IMR-90 (cell line): ENCODE measurements at regions not wholly inside any gene's neighbourhood (a gene's known extent, or its start where the extent isn't known, plus 50 kb on each side); places are given as distances from the start of the nearest gene placed in this dataset.

Experiments used
- ATAC-seq: fragments of 200-7000 bp; cut with Tn5 transposase; 2 replicates; pipeline ENCODE4 v1.9.1; 2020; ENCODE audit warnings: low read depth, mild to moderate bottlenecking, moderate library complexity
- BruUV-seq: library from RNA; stranded (reverse); fragments of 400-500 nt; replicated peaks from 2 replicates; lab custom pipeline; 2021; lab: Mats Ljungman, UMichigan
- CTCF ChIA-PET: fragments of 300-600 bp; formaldehyde crosslinking; extraction: SDS; loops from one replicate; lab custom pipeline; 2021; ENCODE audit warnings: antibody characterized with exemption; lab: Yijun Ruan, JAX
- POLR2A ChIA-PET: fragments of 300-600 bp; sonication (Branson Sonifier 250); formaldehyde crosslinking; loops from one replicate; lab custom pipeline; 2022; ENCODE audit warnings: antibody characterized with exemption; ENCODE audit not compliant: unreplicated experiment; lab: Charles Lee
- DNase-seq: peaks from one replicate; pipeline ENCODE4 v3.0.0; 2013
- H2AFZ ChIP-seq: replicated peaks from 2 replicates; pipeline ENCODE3; 2013; ENCODE audit warnings: low read length, mild to moderate bottlenecking; ENCODE audit not compliant: poor library complexity
- H2AK5ac ChIP-seq: 2 replicates; pipeline ENCODE4 v1.6.1; 2013; ENCODE audit warnings: low read depth, low read length, inconsistent platforms
- H2AK9ac ChIP-seq: replicated peaks from 2 replicates; pipeline ENCODE3; 2013; ENCODE audit warnings: mild to moderate bottlenecking, low read depth, low read length, moderate library complexity; ENCODE audit not compliant: poor library complexity
- H2BK120ac ChIP-seq: 2 replicates; pipeline ENCODE4 v1.6.1; 2013; ENCODE audit warnings: low read depth, low read length, inconsistent platforms
- H2BK15ac ChIP-seq: 3 replicates; pipeline ENCODE4 v1.6.1; 2013; ENCODE audit warnings: low read depth, low read length, inconsistent platforms
- H2BK20ac ChIP-seq: 2 replicates; pipeline ENCODE4 v1.6.1; 2013; ENCODE audit warnings: low read depth, mild to moderate bottlenecking, inconsistent platforms, low read length, moderate library complexity
- H2BK5ac ChIP-seq: 2 replicates; pipeline ENCODE4 v1.6.1; 2013; ENCODE audit warnings: mild to moderate bottlenecking, low read depth, low read length, inconsistent platforms; ENCODE audit not compliant: poor library complexity, severe bottlenecking
- H3K14ac ChIP-seq: replicated peaks from 2 replicates; pipeline ENCODE4 v1.6.1; 2013; ENCODE audit warnings: low read depth, low read length, inconsistent platforms
- H3K18ac ChIP-seq: 2 replicates; pipeline ENCODE4 v1.6.1; 2013; ENCODE audit warnings: low read depth, low read length, control low read depth
- H3K23ac ChIP-seq: 2 replicates; pipeline ENCODE4 v1.6.1; 2013; ENCODE audit warnings: low read depth, low read length, inconsistent platforms
- H3K27ac ChIP-seq: 2 replicates; pipeline ENCODE4 v1.5.1; 2013; ENCODE audit warnings: mild to moderate bottlenecking, control low read depth, low read length; ENCODE audit not compliant: insufficient read depth
- H3K27me3 ChIP-seq: 2 replicates; pipeline ENCODE4 v1.6.1; 2013; ENCODE audit warnings: low read length; ENCODE audit not compliant: control insufficient read depth, insufficient read depth
- H3K36me3 ChIP-seq: 2 replicates; pipeline ENCODE4 v1.6.1; 2013; ENCODE audit warnings: low read length, mixed read lengths; ENCODE audit not compliant: control insufficient read depth, insufficient read depth
- H3K4ac ChIP-seq: 2 replicates; pipeline ENCODE4 v1.6.1; 2013; ENCODE audit warnings: low read depth, low read length, inconsistent platforms
- H3K4me1 ChIP-seq: 2 replicates; pipeline ENCODE4 v1.6.1; 2013; ENCODE audit warnings: low read length, mixed read lengths; ENCODE audit not compliant: control insufficient read depth, insufficient read depth
- H3K4me2 ChIP-seq: 2 replicates; pipeline ENCODE4 v1.6.1; 2013; ENCODE audit warnings: low read depth, mild to moderate bottlenecking, control low read depth, low read length, moderate library complexity
- H3K4me3 ChIP-seq: 2 replicates; pipeline ENCODE4 v1.5.1; 2013; ENCODE audit warnings: low read depth, mild to moderate bottlenecking, control low read depth, low read length, moderate library complexity; ENCODE audit not compliant: insufficient read depth
- H3K56ac ChIP-seq: 2 replicates; pipeline ENCODE4 v1.6.1; 2013; ENCODE audit warnings: low read length, inconsistent platforms; ENCODE audit not compliant: insufficient read depth; ENCODE audit errors: extremely low read depth
- H3K79me1 ChIP-seq, 2 experiments: 2 replicates each; pipeline ENCODE4 v1.6.1; 2013; ENCODE audit warnings: low read length in 2 of 2, inconsistent platforms in 1 of 2, low read depth in 1 of 2
- H3K9ac ChIP-seq: 2 replicates; pipeline ENCODE4 v1.6.1; 2013; ENCODE audit warnings: low read depth, low read length, control low read depth
- H3K9me1 ChIP-seq: 2 replicates; pipeline ENCODE4 v1.6.1; 2013; ENCODE audit warnings: low read length, inconsistent platforms; ENCODE audit not compliant: insufficient read depth
- H3K9me3 ChIP-seq: 2 replicates; pipeline ENCODE4 v1.6.1; 2013; ENCODE audit warnings: low read length; ENCODE audit not compliant: control insufficient read depth, insufficient read depth
- H4K20me1 ChIP-seq: 2 replicates; pipeline ENCODE4 v1.6.1; 2013; ENCODE audit warnings: low read length, inconsistent platforms; ENCODE audit not compliant: insufficient read depth
- H4K5ac ChIP-seq: 2 replicates; pipeline ENCODE4 v1.6.1; 2013; ENCODE audit warnings: mild to moderate bottlenecking, low read depth, low read length, control low read depth
- H4K8ac ChIP-seq, 2 experiments: 2 replicates each; pipeline ENCODE4 v1.6.1; 2013; ENCODE audit warnings: low read depth in 2 of 2, low read length in 2 of 2, control low read depth in 1 of 2, inconsistent platforms in 1 of 2
- H4K91ac ChIP-seq: 2 replicates; pipeline ENCODE4 v1.6.1; 2013; ENCODE audit warnings: low read depth, low read length, inconsistent platforms; ENCODE audit not compliant: insufficient read depth
- CEBPB ChIP-seq: IDR thresholded peaks from 2 replicates; pipeline ENCODE4 v1.6.1; 2012; ENCODE audit warnings: low read depth, low read length, improper control_type of control experiment
- CHD1 ChIP-seq: IDR thresholded peaks from 2 replicates; pipeline ENCODE4 v1.6.1; 2012; ENCODE audit warnings: low read depth, low read length, improper control_type of control experiment
- ELK1 ChIP-seq: fragments of 150-350 bp; IDR thresholded peaks from 2 replicates; pipeline ENCODE4 v1.6.1; 2016; ENCODE audit warnings: low read depth, mild to moderate bottlenecking, low read length, moderate library complexity, borderline replicate concordance
- MAFK ChIP-seq: IDR thresholded peaks from 2 replicates; pipeline ENCODE4 v1.6.1; 2012; ENCODE audit warnings: low read depth, low read length, improper control_type of control experiment
- MAZ ChIP-seq: IDR thresholded peaks from 2 replicates; pipeline ENCODE4 v1.6.1; 2012; ENCODE audit warnings: low read depth, mild to moderate bottlenecking, low read length, improper control_type of control experiment, moderate library complexity, borderline replicate concordance
- MXI1 ChIP-seq: IDR thresholded peaks from 2 replicates; pipeline ENCODE4 v1.6.1; 2012; ENCODE audit warnings: low read depth, mild to moderate bottlenecking, low read length, moderate library complexity, borderline replicate concordance
- NFE2L2 ChIP-seq: fragments of 150-350 bp; IDR thresholded peaks from 2 replicates; pipeline ENCODE4 v1.6.1; 2016; ENCODE audit warnings: low read depth, mild to moderate bottlenecking, low read length
- POLR2A ChIP-seq: IDR thresholded peaks from 2 replicates; pipeline ENCODE4 v1.6.1; 2012; ENCODE audit warnings: mild to moderate bottlenecking, low read depth, low read length
- RAD21 ChIP-seq: IDR thresholded peaks from 2 replicates; pipeline ENCODE4 v1.6.1; 2012; ENCODE audit warnings: low read length, improper control_type of control experiment
- RCOR1 ChIP-seq: IDR thresholded peaks from 2 replicates; pipeline ENCODE4 v1.6.1; 2012; ENCODE audit warnings: mild to moderate bottlenecking, low read length, improper control_type of control experiment; ENCODE audit not compliant: insufficient replicate concordance
- RFX5 ChIP-seq: IDR thresholded peaks from 2 replicates; pipeline ENCODE4 v1.8.0; 2012; ENCODE audit warnings: low read depth, mild to moderate bottlenecking, low read length, moderate library complexity
- SMC3 ChIP-seq: fragments of 150-350 bp; IDR thresholded peaks from 2 replicates; pipeline ENCODE4 v1.6.1; 2016; ENCODE audit warnings: low read depth, mild to moderate bottlenecking, antibody characterized with exemption, low read length, moderate library complexity
- USF2 ChIP-seq: fragments of 150-350 bp; IDR thresholded peaks from 2 replicates; pipeline ENCODE4 v1.6.1; 2017; ENCODE audit warnings: mild to moderate bottlenecking, antibody characterized with exemption, low read length, low read depth
- WGBS, 2 experiments: methylation state at CpG; one replicate each; pipeline versions ENCODE4 v1.1.5 to v1.1.7; 2013; ENCODE audit warnings: missing lambda C conversion rate in 2 of 2; ENCODE audit not compliant: insufficient read length in 1 of 2; ENCODE audit errors: extremely low coverage in 2 of 2; 5-methylcytosine and 5-hydroxymethylcytosine counted together
- dilution Hi-C: fragments of 300-500 bp; cut with HindIII; formaldehyde crosslinking; loops from one replicate; pipeline ENCODE4 v1.14.3; 2018; ENCODE audit warnings: low sequenced_read_pairs; ENCODE audit not compliant: unreplicated experiment
- in situ Hi-C: fragments of 300-500 bp; cut with MboI; formaldehyde crosslinking; loops from 3 replicates; pipeline ENCODE4 v1.14.3; 2019; ENCODE audit warnings: low sequenced_read_pairs, inconsistent platforms, mixed read lengths
- intact Hi-C: fragments of 100-400 bp; cut with micrococcal nuclease; formaldehyde crosslinking; loops from 2 replicates; pipeline ENCODE4 v1.10.0; 2022
- TF ChIP-seq, protein P1 (sequence below): conservative IDR thresholded peaks from 2 replicates; pipeline ENCODE4 v1.5.1; 2012; ENCODE audit warnings: mild to moderate bottlenecking, low read depth, low read length, improper control_type of control experiment

DNA sequence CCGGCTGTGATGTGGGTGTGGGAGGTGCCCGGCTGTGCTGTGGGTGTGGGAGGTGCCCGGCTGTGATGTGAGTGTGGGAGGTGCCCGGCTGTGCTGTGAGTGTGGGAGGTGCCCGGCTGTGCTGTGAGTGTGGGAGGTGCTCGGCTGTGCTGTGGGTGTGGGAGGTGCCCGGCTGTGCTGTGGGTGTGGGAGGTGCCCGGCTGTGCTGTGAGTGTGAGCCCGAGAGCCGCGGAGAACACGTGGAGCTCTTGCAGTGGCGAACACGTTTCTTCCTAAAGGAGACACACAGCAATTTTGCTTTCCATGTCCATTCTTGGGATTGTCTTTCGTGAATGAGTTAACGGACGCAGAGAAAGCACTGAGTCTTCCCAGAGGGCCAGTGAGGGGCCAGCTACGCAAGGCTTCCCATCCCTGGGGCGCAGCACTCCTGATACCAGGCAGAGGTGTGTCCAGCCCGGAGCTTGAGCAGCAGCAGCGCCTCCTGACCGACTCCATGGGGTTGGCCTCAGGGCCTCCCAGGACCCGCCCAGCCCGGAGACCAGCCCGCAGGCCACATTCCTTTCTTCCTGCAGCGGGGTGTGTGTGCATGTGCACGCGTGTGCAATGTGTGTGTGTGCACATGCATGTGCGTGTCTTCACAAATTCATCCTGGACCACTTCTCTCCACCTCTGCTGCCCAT, 245.0 kb upstream of the B3GAT1 start:
- no peak overlapping the region for H3K4ac ChIP-seq
- WGBS, 2 experiments, result 81% methylated on average over 5 of the region's 29 CpGs; no CpG with 5 or more reads in 1 of the 2 experiments
- peaks cover 35% of the 10 kb centered on the region for H3K9me3 ChIP-seq
- no peak overlapping the region for H2AK5ac ChIP-seq
- POLR2A ChIA-PET, result no interaction called here
- H3K18ac ChIP-seq, result no peak overlapping the region
- dilution Hi-C loops (no loop called here), intact Hi-C loops (no loop called here), in situ Hi-C loops (no loop called here)
- H3K27ac ChIP-seq, result no peak overlapping the region
- no peak overlapping the region for H2BK20ac ChIP-seq
- no peaks in the 10 kb centered on the region for H3K4me1 ChIP-seq
- no peak overlapping the region for H2BK5ac ChIP-seq
- no peak overlapping the region for H3K9ac ChIP-seq
- H4K5ac ChIP-seq, result no peak overlapping the region
- H3K9me1 ChIP-seq, result no peaks in the 10 kb centered on the region
- H3K27me3 ChIP-seq, result no peaks in the 10 kb centered on the region
- no peak overlapping the region for H3K56ac ChIP-seq
- ATAC-seq (no peak), DNase-seq (no peak)
- H3K4me2 ChIP-seq, result no peak overlapping the region
- TF ChIP-seq USF2, result no peak
- no peak for TF ChIP-seq ELK1
- no peak for TF ChIP-seq MAZ
- TF ChIP-seq MXI1, result no peak
- TF ChIP-seq SMC3, result no peak
- TF ChIP-seq CHD1, result no peak
- TF ChIP-seq, protein P1, sequence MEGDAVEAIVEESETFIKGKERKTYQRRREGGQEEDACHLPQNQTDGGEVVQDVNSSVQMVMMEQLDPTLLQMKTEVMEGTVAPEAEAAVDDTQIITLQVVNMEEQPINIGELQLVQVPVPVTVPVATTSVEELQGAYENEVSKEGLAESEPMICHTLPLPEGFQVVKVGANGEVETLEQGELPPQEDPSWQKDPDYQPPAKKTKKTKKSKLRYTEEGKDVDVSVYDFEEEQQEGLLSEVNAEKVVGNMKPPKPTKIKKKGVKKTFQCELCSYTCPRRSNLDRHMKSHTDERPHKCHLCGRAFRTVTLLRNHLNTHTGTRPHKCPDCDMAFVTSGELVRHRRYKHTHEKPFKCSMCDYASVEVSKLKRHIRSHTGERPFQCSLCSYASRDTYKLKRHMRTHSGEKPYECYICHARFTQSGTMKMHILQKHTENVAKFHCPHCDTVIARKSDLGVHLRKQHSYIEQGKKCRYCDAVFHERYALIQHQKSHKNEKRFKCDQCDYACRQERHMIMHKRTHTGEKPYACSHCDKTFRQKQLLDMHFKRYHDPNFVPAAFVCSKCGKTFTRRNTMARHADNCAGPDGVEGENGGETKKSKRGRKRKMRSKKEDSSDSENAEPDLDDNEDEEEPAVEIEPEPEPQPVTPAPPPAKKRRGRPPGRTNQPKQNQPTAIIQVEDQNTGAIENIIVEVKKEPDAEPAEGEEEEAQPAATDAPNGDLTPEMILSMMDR, result no peak
- TF ChIP-seq POLR2A, result no peak
- no peak for TF ChIP-seq RFX5
- TF ChIP-seq CEBPB, result no peak
- TF ChIP-seq RAD21, result no peak
- TF ChIP-seq NFE2L2, result no peak
- TF ChIP-seq RCOR1, result no peak
- no peak for TF ChIP-seq MAFK
- no peak overlapping the region for H3K14ac ChIP-seq
- H2BK15ac ChIP-seq, result no peak overlapping the region
- H2AFZ ChIP-seq, result no peak overlapping the region
- CTCF ChIA-PET, result no interaction called here
- H3K4me3 ChIP-seq, result no peak overlapping the region
- H2BK120ac ChIP-seq, result no peak overlapping the region
- H2AK9ac ChIP-seq, result no peak overlapping the region
- no peak overlapping the region for H4K91ac ChIP-seq
- no peak overlapping the region for H4K8ac ChIP-seq
- H3K23ac ChIP-seq, result no peak overlapping the region
- no peaks in the 10 kb centered on the region for H3K79me1 ChIP-seq
- H3K36me3 ChIP-seq, result no peaks in the 10 kb centered on the region
- BruUV-seq, result no TSS peak
- H4K20me1 ChIP-seq, result no peaks in the 10 kb centered on the region
